A549 (cell line): ENCODE measurements at regions not wholly inside any gene's neighbourhood (a gene's known extent, or its start where the extent isn't known, plus 50 kb on each side); places are given as distances from the start of the nearest gene placed in this dataset.

ENCODE experiments used
- CEBPB ChIP-seq, 2 experiments: fragments of >200 bp in 1 of 2; sonication (Bioruptor Twin) in 1 of 2; formaldehyde crosslinking in 1 of 2; IDR thresholded peaks; 2 replicates each; pipeline ENCODE4 v1.6.1; 2012 to 2016
- JUN ChIP-seq, 2 experiments: fragments of >200 bp; sonication (Bioruptor Twin); formaldehyde crosslinking; IDR thresholded peaks; 2 replicates in 1 of 2; 3 replicates in 1 of 2; pipeline ENCODE4 v1.6.1; 2016 to 2017
- PHF8 ChIP-seq: fragments of 200-600 bp; sonication (generic); IDR thresholded peaks from 2 replicates; pipeline ENCODE4 v1.6.1; 2016; ENCODE audit warnings: low read depth, mild to moderate bottlenecking, antibody characterized with exemption, moderate library complexity, borderline replicate concordance
- POLR2A ChIP-seq: IDR thresholded peaks from 2 replicates; pipeline ENCODE4 v1.6.1; 2012; ENCODE audit warnings: mild to moderate bottlenecking, low read length
- POLR2AphosphoS2 ChIP-seq: conservative IDR thresholded peaks from 2 replicates; pipeline ENCODE4 v1.6.1; 2012; ENCODE audit warnings: low read length, improper control_type of control experiment, inconsistent platforms
- RARB ChIP-seq: fragments of 250-450 bp; sonication (Bioruptor Pico); IDR thresholded peaks from 2 replicates; pipeline ENCODE4 v1.8.0; 2021; ENCODE audit warnings: mild to moderate bottlenecking, moderate library complexity
- TF ChIP-seq, protein P1 (sequence below): fragments of >200 bp; sonication (Bioruptor Twin); formaldehyde crosslinking; IDR thresholded peaks from 3 replicates; pipeline ENCODE4 v1.6.1; 2016
- TF ChIP-seq, protein P2 (sequence below): fragments of >200 bp; sonication (Bioruptor Twin); formaldehyde crosslinking; IDR thresholded peaks from 3 replicates; pipeline ENCODE4 v1.5.1; 2016

DNA sequence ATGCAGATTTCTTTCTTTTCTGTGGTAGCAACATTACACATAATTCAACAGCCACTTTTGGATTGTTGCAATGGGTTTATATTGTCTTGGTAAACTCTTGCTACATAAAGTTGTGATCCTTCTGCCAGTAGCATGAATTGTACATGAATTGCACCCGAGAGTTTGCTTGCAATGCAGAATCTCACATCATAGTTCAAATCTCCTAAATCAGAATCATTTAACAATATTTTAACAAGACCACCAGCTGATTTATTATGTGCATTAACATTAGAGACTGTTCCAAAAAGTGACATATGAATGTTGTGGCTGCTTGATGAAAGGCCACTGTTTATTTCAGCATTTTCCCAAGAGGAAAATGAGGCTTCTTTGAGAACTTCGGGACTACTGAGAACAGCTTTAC, 1491.8 kb upstream of the NUDT12 start:
- TF ChIP-seq, protein P1, sequence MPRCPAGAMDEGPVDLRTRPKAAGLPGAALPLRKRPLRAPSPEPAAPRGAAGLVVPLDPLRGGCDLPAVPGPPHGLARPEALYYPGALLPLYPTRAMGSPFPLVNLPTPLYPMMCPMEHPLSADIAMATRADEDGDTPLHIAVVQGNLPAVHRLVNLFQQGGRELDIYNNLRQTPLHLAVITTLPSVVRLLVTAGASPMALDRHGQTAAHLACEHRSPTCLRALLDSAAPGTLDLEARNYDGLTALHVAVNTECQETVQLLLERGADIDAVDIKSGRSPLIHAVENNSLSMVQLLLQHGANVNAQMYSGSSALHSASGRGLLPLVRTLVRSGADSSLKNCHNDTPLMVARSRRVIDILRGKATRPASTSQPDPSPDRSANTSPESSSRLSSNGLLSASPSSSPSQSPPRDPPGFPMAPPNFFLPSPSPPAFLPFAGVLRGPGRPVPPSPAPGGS = no peak
- TF ChIP-seq, protein P2, sequence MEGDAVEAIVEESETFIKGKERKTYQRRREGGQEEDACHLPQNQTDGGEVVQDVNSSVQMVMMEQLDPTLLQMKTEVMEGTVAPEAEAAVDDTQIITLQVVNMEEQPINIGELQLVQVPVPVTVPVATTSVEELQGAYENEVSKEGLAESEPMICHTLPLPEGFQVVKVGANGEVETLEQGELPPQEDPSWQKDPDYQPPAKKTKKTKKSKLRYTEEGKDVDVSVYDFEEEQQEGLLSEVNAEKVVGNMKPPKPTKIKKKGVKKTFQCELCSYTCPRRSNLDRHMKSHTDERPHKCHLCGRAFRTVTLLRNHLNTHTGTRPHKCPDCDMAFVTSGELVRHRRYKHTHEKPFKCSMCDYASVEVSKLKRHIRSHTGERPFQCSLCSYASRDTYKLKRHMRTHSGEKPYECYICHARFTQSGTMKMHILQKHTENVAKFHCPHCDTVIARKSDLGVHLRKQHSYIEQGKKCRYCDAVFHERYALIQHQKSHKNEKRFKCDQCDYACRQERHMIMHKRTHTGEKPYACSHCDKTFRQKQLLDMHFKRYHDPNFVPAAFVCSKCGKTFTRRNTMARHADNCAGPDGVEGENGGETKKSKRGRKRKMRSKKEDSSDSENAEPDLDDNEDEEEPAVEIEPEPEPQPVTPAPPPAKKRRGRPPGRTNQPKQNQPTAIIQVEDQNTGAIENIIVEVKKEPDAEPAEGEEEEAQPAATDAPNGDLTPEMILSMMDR = no peak
- TF ChIP-seq RARB (no peak), POLR2A (no peak), JUN (IDR thresholded peaks at IDR 0.05) (no peak), PHF8 (no peak), POLR2AphosphoS2 (no peak), CEBPB (IDR thresholded peaks at IDR 0.05) (no peak)
